OCI-LY1 (cell line): ENCODE measurements at regions not wholly inside any gene's neighbourhood (a gene's known extent, or its start where the extent isn't known, plus 50 kb on each side); places are given as distances from the start of the nearest gene placed in this dataset.

Experiments used
- H2AFZ ChIP-seq: fragments of 200-600 bp; sonication (generic), shearing (Covaris generic); 2 replicates; pipeline ENCODE4 v1.6.0; 2014; ENCODE audit warnings: antibody characterized with exemption, mild to moderate bottlenecking, low read length
- H3F3A ChIP-seq: fragments of 200-600 bp; sonication (generic), shearing (Covaris generic); 2 replicates; pipeline ENCODE4 v1.6.0; 2014; ENCODE audit warnings: mild to moderate bottlenecking, antibody characterized with exemption, low read length, moderate library complexity; ENCODE audit not compliant: insufficient read depth
- H3K27ac ChIP-seq: fragments of 200-600 bp; sonication (generic); 2 replicates; pipeline ENCODE4 v1.5.1; 2014; ENCODE audit warnings: low read length, mixed run types, mild to moderate bottlenecking, low read depth; ENCODE audit not compliant: poor library complexity, severe bottlenecking
- H3K27me3 ChIP-seq: fragments of 200-600 bp; sonication (generic); 2 replicates; pipeline ENCODE4 v1.6.0; 2014; ENCODE audit warnings: antibody characterized with exemption, mild to moderate bottlenecking, low read length, moderate library complexity; ENCODE audit not compliant: insufficient read depth
- H3K36me3 ChIP-seq: fragments of 200-600 bp; sonication (generic); 2 replicates; pipeline ENCODE4 v1.6.1; 2014; ENCODE audit warnings: mild to moderate bottlenecking, antibody characterized with exemption, low read length, moderate library complexity, mixed read lengths; ENCODE audit not compliant: insufficient read depth
- H3K4me1 ChIP-seq: fragments of 200-600 bp; sonication (generic); 2 replicates; pipeline ENCODE4 v1.5.1; 2014; ENCODE audit warnings: mild to moderate bottlenecking, low read length, moderate library complexity; ENCODE audit not compliant: insufficient read depth, severe bottlenecking
- H3K4me2 ChIP-seq: fragments of 200-600 bp; sonication (generic), shearing (Covaris generic); 2 replicates; pipeline ENCODE4 v1.6.1; 2014; ENCODE audit warnings: low read length
- H3K4me3 ChIP-seq: fragments of 200-600 bp; sonication (generic); 2 replicates; pipeline ENCODE4 v1.5.1; 2014; ENCODE audit warnings: low read length, low read depth, mild to moderate bottlenecking, mixed read lengths; ENCODE audit not compliant: poor library complexity, severe bottlenecking
- H3K79me2 ChIP-seq: fragments of 200-600 bp; shearing (Covaris generic); 2 replicates; pipeline ENCODE4 v1.6.1; 2016; ENCODE audit warnings: mixed run types, low read length, mixed read lengths; ENCODE audit not compliant: insufficient read depth
- H3K9ac ChIP-seq: fragments of 200-600 bp; sonication (generic), shearing (Covaris generic); 2 replicates; pipeline ENCODE4 v1.6.1; 2014; ENCODE audit warnings: mild to moderate bottlenecking, low read length, mixed read lengths
- H3K9me2 ChIP-seq: fragments of 200-600 bp; sonication (generic), shearing (Covaris generic); 2 replicates; pipeline ENCODE4 v1.6.1; 2014; ENCODE audit warnings: low read depth, mild to moderate bottlenecking, low read length, mixed read lengths
- H3K9me3 ChIP-seq: fragments of 200-600 bp; shearing (Covaris generic); 2 replicates; pipeline ENCODE4 v1.6.1; 2014; ENCODE audit warnings: low read length, mixed read lengths
- H4K20me1 ChIP-seq: fragments of 200-600 bp; sonication (generic), shearing (Covaris generic); 2 replicates; pipeline ENCODE4 v1.6.0; 2016; ENCODE audit warnings: mild to moderate bottlenecking, low read length; ENCODE audit not compliant: insufficient read depth
- EZH2 ChIP-seq: fragments of 200-600 bp; sonication (generic), shearing (Covaris generic); IDR thresholded peaks from 2 replicates; pipeline ENCODE4 v1.8.0; 2017; ENCODE audit warnings: borderline replicate concordance, mixed run types, mild to moderate bottlenecking, antibody characterized with exemption, low read length, moderate library complexity, mixed read lengths
- TF ChIP-seq, protein P1 (sequence below): fragments of 200-600 bp; sonication (generic), shearing (Covaris generic); IDR thresholded peaks from 2 replicates; pipeline ENCODE4 v1.5.1; 2017; ENCODE audit warnings: mild to moderate bottlenecking, antibody characterized with exemption, low read length, moderate library complexity, mixed read lengths

DNA sequence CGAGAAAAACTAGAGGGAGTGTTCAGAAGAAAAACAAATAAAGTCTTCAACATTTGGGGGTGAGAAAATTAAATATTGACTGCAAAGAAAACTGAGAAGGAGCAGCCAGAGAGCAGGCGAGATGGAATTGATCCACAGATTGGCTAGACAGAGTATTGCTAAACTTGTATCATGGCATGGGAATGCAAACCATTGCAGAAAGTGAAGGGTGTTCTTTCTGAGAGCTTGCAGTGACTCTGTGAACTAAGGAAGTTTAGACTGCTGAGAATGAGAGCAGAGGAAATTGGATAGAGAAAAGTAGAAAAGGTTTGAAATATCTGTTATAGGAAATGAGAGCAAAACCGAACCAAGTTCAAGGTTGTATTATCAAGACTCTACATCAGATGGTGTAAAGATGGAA lies 191.5 kb downstream of the HS3ST3A1 start:
- H3K4me1 ChIP-seq: no peaks in the 10 kb centered on the region
- no peaks in the 10 kb centered on the region for H3K27me3 ChIP-seq
- no peaks in the 10 kb centered on the region for H3F3A ChIP-seq
- H3K79me2 ChIP-seq: no peaks in the 10 kb centered on the region
- no peak overlapping the region for H2AFZ ChIP-seq
- H3K9ac ChIP-seq: no peak overlapping the region
- no peaks in the 10 kb centered on the region for H3K9me2 ChIP-seq
- H4K20me1 ChIP-seq: no peaks in the 10 kb centered on the region
- no peak overlapping the region for H3K4me3 ChIP-seq
- TF ChIP-seq, protein P1, sequence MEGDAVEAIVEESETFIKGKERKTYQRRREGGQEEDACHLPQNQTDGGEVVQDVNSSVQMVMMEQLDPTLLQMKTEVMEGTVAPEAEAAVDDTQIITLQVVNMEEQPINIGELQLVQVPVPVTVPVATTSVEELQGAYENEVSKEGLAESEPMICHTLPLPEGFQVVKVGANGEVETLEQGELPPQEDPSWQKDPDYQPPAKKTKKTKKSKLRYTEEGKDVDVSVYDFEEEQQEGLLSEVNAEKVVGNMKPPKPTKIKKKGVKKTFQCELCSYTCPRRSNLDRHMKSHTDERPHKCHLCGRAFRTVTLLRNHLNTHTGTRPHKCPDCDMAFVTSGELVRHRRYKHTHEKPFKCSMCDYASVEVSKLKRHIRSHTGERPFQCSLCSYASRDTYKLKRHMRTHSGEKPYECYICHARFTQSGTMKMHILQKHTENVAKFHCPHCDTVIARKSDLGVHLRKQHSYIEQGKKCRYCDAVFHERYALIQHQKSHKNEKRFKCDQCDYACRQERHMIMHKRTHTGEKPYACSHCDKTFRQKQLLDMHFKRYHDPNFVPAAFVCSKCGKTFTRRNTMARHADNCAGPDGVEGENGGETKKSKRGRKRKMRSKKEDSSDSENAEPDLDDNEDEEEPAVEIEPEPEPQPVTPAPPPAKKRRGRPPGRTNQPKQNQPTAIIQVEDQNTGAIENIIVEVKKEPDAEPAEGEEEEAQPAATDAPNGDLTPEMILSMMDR: no peak
- TF ChIP-seq EZH2: no peak
- no peaks in the 10 kb centered on the region for H3K36me3 ChIP-seq
- no peaks in the 10 kb centered on the region for H3K9me3 ChIP-seq
- H3K4me2 ChIP-seq: no peak overlapping the region
- H3K27ac ChIP-seq: no peak overlapping the region

DNA sequence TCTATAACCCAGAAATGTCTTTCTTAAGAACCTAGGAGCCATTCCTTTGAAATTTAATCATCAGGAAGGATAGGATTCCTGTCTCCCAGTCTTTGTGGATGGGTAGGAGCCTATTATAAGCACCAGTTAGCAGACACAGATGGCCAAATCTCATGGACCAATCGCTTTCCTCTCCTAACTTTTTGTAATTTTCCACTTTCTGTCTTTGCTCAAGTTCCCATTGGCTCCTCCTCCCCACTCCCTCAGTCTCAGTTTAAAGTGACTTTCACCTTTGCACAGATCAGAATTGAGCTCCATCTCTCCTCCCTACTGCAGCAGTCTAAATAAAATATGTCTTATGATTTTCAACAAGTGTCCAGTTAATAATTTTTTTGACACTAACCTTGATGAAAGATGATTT lies 192.3 kb downstream of the HS3ST3A1 start:
- Histone ChIP-seq H3K4me1 (no peaks in the 10 kb centered on the region), H3K27ac (no peak overlapping the region), H3K79me2 (no peaks in the 10 kb centered on the region), H3K9me3 (no peaks in the 10 kb centered on the region), H3K4me3 (no peak overlapping the region), H3K9ac (no peak overlapping the region), H3K9me2 (no peaks in the 10 kb centered on the region), H3K36me3 (no peaks in the 10 kb centered on the region), H2AFZ (no peak overlapping the region), H4K20me1 (no peaks in the 10 kb centered on the region), H3K27me3 (no peaks in the 10 kb centered on the region), H3F3A (no peaks in the 10 kb centered on the region), H3K4me2 (no peak overlapping the region)
- TF ChIP-seq EZH2: no peak
- TF ChIP-seq, protein P1: no peak

DNA sequence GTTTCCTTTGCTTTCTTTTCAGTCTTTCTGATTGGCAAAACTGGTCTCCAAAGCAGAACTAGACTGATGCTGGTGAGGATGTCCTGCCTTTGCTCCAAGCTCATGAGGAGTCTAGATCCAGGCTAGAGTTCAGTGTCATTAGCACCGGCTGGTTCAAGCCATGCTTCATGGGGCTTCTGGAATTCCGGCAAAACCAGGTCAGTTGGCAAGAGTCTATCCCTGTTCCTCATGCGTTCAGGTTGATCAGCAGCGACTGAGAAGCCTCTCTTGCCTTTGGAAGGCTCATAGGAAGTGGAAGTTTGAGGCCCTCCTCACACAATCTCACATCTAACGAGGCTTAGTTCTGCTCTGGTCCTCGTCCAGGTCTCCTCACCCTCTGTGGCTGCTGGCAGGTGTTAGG lies 194.3 kb downstream of the HS3ST3A1 start:
- Histone ChIP-seq H3K79me2 (no peaks in the 10 kb centered on the region), H2AFZ (no peak overlapping the region), H4K20me1 (no peaks in the 10 kb centered on the region), H3K27ac (no peak overlapping the region), H3F3A (no peaks in the 10 kb centered on the region), H3K9me2 (no peaks in the 10 kb centered on the region), H3K4me2 (no peak overlapping the region), H3K4me3 (no peak overlapping the region), H3K4me1 (no peaks in the 10 kb centered on the region), H3K27me3 (no peaks in the 10 kb centered on the region), H3K9ac (no peak overlapping the region), H3K9me3 (no peaks in the 10 kb centered on the region), H3K36me3 (no peaks in the 10 kb centered on the region)
- TF ChIP-seq EZH2: no peak
- TF ChIP-seq, protein P1: no peak
